Panc1 (cell line): ENCODE measurements at regions not wholly inside any gene's neighbourhood (a gene's known extent, or its start where the extent isn't known, plus 50 kb on each side); places are given as distances from the start of the nearest gene placed in this dataset.
"Not testable (repeated sequence)": the region's sequence is repeated elsewhere in the genome, so short reads cannot be mapped to it uniquely, and the experiment has no call there.

Experiments
- POLR2AphosphoS5 ChIP-seq: IDR thresholded peaks from 2 replicates; pipeline ENCODE4 v1.6.1; 2012; ENCODE audit warnings: mild to moderate bottlenecking, low read depth, low read length, moderate library complexity
- TCF7L2 ChIP-seq: IDR thresholded peaks from 2 replicates; pipeline ENCODE4 v1.6.1; 2011; ENCODE audit warnings: mild to moderate bottlenecking, low read depth, low read length, inconsistent platforms
- TF ChIP-seq, protein P1 (sequence below): fragments of 450-650 bp; IDR thresholded peaks from 2 replicates; pipeline ENCODE4 v1.5.1; 2017; ENCODE audit warnings: mild to moderate bottlenecking

- TF ChIP-seq, protein P1, sequence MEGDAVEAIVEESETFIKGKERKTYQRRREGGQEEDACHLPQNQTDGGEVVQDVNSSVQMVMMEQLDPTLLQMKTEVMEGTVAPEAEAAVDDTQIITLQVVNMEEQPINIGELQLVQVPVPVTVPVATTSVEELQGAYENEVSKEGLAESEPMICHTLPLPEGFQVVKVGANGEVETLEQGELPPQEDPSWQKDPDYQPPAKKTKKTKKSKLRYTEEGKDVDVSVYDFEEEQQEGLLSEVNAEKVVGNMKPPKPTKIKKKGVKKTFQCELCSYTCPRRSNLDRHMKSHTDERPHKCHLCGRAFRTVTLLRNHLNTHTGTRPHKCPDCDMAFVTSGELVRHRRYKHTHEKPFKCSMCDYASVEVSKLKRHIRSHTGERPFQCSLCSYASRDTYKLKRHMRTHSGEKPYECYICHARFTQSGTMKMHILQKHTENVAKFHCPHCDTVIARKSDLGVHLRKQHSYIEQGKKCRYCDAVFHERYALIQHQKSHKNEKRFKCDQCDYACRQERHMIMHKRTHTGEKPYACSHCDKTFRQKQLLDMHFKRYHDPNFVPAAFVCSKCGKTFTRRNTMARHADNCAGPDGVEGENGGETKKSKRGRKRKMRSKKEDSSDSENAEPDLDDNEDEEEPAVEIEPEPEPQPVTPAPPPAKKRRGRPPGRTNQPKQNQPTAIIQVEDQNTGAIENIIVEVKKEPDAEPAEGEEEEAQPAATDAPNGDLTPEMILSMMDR = not testable (repeated sequence)
- not testable (repeated sequence) for TF ChIP-seq TCF7L2, POLR2AphosphoS5
These were observed 143.9 kb downstream of the CEBPB start for GRCh38 chr20:50334512-50334911.
